ENCODE measurements at regions not wholly inside any gene's neighbourhood (a gene's known extent, or its start where the extent isn't known, plus 50 kb on each side); places are given as distances from the start of the nearest gene placed in this dataset.

DNA sequence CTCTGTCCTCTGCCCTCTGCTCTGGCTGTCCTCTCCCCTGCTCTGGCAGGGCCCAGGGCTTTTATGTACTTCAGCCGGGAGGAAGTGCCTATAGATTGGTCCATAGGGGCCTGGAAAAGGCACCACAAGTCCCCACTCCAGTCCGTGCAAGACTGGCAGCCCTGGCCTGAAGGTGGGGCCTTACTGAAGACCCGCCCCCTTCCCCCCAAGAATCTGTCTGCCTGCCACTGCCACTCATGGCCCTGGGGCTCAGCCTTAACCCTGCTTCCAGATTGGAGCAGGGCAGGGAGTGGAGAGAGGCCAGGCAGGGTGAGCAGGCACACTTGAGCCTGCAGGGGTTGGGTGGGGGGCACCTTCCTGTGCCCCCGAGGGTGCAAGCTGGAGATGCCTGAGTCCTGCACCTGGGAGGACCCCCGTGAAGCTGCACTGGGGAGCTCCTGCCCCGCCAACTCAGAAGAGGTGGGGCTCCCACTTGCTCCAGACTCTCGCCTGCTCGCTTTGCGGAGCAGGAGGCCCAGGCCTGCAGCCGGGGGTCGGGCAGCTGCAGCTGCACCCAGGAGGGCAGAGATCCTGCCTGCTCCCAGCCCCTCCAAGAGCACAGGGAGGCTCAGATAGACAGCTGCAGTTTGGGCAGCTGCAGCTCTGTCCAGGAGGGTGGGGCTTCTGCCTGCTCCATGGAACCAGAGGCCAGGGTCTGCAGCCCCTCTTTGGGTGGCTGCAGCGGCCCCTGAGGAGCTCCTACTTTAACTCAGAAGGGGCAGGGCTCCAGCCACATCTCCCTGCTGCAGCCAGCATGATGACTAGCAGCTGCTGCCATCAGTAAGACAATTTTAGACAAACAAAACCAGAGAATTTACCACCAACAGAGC is 51.0 kb upstream of the SC5D start:
- CTCF ChIA-PET = interaction anchor here (0.7 to 0.8 kb wide), 2 partner anchors 23 to 287 kb away, joined by 3 read pairs; no protein-coding TSS in a partner anchor
- Mint-ChIP-seq H3K9me3 (no peaks in the 10 kb centered on the region), H3K27ac (no peak overlapping the region), H3K36me3 (no peaks in the 10 kb centered on the region), H3K27me3 (peaks cover 15% of the 10 kb centered on the region), H3K4me1 (peaks cover 8% of the 10 kb centered on the region), H3K4me3 (no peak overlapping the region)
- DNase-seq = no peak
